Mucosa of descending colon (tissue), 3 donors: ENCODE measurements at regions not wholly inside any gene's neighbourhood (a gene's known extent, or its start where the extent isn't known, plus 50 kb on each side); places are given as distances from the start of the nearest gene placed in this dataset.

Source experiments
- ATAC-seq: fragments of 200-7000 bp; cut with Tn5 transposase; one replicate; pipeline ENCODE4 v1.9.1; 2020; ENCODE audit warnings: mild to moderate bottlenecking, moderate library complexity
- DNase-seq, 3 donors: peaks; one replicate each; pipeline ENCODE4 v3.0.0-alpha.2; 2020
- H3K36me3 ChIP-seq: fragments of 200-600 bp; one replicate; pipeline ENCODE4 v1.8.0; 2021; ENCODE audit warnings: low read depth, mild to moderate bottlenecking
- H3K4me1 ChIP-seq: fragments of 200-600 bp; one replicate; pipeline ENCODE4 v1.8.0; 2021; ENCODE audit warnings: low read depth, mild to moderate bottlenecking
- H3K4me3 ChIP-seq: fragments of 200-600 bp; one replicate; pipeline ENCODE4 v1.8.0; 2021; ENCODE audit warnings: mild to moderate bottlenecking
- H3K9me3 ChIP-seq: fragments of 200-600 bp; one replicate; pipeline ENCODE4 v1.8.0; 2021; ENCODE audit warnings: mild to moderate bottlenecking
- intact Hi-C, 2 donors: fragments of 100-400 bp; cut with DNase I in 1 of 2; cut with micrococcal nuclease in 1 of 2; formaldehyde crosslinking; loops; one replicate each; pipeline versions ENCODE4 v1.11.0 to v1.11.1; 2022; cut with DNase I, micrococcal nuclease
- TF ChIP-seq, protein P1 (sequence below): fragments of 200-600 bp; IDR thresholded peaks from one replicate; pipeline ENCODE4 v1.8.0; 2022; ENCODE audit warnings: antibody characterized with exemption, mild to moderate bottlenecking
- donor health status: DM: no; HTN: no; CAD: no; lungs with moderate emphysema.
- donor health status: DM: no; HTN: no; CAD: no.
- donor health status: DM: no; HTN: yes; CAD: no.

DNA sequence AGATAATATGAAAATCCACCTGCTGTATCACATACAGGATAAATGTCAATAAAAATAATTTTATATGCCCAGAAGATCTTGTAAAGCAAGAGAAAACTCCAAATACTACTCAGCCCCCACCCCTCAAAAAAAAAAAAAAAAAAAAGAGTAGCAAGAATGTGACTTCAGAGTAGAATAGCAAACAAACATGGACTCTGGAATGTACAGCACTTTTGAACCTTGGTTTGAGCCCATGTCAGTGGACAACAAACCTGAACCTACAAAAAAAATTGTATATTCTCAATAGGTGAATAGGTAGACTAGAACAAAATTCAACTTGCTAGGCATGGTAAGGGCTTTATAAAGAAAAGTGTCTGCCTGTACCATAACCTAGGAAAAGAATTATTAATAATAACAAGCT lies 428.0 kb downstream of the SLITRK6 start:
- intact Hi-C loops: no loop called here
- Histone ChIP-seq H3K4me3 (no peak overlapping the region), H3K9me3 (no peaks in the 10 kb centered on the region), H3K4me1 (no peaks in the 10 kb centered on the region), H3K36me3 (no peaks in the 10 kb centered on the region)
- TF ChIP-seq, protein P1, sequence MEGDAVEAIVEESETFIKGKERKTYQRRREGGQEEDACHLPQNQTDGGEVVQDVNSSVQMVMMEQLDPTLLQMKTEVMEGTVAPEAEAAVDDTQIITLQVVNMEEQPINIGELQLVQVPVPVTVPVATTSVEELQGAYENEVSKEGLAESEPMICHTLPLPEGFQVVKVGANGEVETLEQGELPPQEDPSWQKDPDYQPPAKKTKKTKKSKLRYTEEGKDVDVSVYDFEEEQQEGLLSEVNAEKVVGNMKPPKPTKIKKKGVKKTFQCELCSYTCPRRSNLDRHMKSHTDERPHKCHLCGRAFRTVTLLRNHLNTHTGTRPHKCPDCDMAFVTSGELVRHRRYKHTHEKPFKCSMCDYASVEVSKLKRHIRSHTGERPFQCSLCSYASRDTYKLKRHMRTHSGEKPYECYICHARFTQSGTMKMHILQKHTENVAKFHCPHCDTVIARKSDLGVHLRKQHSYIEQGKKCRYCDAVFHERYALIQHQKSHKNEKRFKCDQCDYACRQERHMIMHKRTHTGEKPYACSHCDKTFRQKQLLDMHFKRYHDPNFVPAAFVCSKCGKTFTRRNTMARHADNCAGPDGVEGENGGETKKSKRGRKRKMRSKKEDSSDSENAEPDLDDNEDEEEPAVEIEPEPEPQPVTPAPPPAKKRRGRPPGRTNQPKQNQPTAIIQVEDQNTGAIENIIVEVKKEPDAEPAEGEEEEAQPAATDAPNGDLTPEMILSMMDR: no peak
- DNase-seq: no peak
- no peak for ATAC-seq

DNA sequence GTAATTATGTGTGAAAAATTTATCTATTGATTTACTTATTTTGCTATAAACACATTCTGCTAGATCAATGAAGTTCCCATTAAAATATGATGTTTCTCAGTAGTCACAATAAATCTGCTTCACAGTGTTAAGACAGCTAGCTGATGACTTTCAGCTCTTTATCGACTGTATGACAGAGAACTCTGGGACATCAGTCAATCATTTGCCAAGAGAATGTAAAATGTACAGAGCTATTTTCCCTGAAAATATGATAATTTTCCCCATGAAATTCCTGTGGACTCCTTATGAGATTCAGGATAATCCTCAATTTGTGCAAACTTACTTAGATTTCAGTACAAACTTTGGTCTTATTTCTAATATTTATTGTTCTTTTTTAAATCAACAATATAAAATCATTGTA lies 430.5 kb downstream of the SLITRK6 start:
- Histone ChIP-seq H3K9me3 (no peaks in the 10 kb centered on the region), H3K36me3 (no peaks in the 10 kb centered on the region), H3K4me3 (no peak overlapping the region), H3K4me1 (no peaks in the 10 kb centered on the region)
- DNase-seq: no peak
- TF ChIP-seq, protein P1: no peak
- intact Hi-C loops: no loop called here
- ATAC-seq: no peak

DNA sequence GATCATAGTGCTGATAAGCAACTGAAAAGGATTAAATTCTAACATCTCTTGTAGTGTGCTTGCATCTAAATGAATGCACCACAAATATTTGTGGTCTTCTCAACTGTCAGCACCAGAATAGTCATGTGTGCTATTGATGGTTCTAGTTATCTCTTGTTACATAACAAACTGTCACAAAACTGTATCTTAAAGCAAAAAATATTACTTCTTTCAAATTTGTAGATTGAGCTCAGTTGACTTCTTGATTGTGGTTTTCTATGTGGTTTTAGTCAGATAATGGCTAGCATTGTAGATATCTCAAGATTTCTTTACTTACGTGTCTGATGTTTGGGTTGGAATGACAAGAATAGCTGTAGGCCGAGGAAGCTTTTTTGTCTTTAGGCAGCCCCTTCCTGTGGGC lies 431.3 kb downstream of the SLITRK6 start:
- no peaks in the 10 kb centered on the region for H3K9me3 ChIP-seq
- DNase-seq: no peak
- TF ChIP-seq, protein P1: no peak
- intact Hi-C loops: no loop called here
- H3K36me3 ChIP-seq: no peaks in the 10 kb centered on the region
- no peak overlapping the region for H3K4me3 ChIP-seq
- H3K4me1 ChIP-seq: no peaks in the 10 kb centered on the region
- no peak for ATAC-seq

DNA sequence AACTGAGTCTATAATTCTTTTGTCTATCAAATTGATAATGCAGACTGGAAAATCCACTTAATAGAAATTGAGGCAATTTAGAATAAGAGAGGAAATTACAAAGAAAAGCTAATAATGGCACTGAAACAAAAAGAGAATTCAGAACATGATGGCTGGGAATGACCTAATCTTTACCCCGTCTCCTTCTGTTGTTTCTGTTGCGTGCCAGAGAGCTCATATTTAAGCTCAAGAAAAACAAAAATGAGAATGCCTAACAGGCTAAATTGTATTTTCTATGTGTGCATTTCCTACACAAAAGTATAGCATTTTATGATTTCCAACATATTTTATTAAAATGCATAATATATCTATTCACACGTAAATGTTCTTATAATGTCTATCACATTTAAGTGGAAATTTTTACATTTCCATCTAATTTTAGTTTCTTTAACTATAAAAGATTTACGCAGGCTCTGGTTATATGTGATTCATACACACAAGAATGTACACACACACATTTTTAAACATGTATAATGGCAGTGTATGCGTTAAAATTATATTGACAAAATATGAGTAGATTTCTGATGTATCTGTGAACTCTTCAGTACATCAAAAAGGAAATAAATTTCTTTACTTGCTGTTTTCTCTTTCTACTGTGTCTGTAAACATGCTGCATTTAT lies 432.3 kb downstream of the SLITRK6 start:
- Histone ChIP-seq H3K4me3 (no peak overlapping the region), H3K36me3 (no peaks in the 10 kb centered on the region), H3K4me1 (no peaks in the 10 kb centered on the region), H3K9me3 (no peaks in the 10 kb centered on the region)
- intact Hi-C loops: no loop called here
- TF ChIP-seq, protein P1: no peak
- no peak for DNase-seq
- no peak for ATAC-seq

DNA sequence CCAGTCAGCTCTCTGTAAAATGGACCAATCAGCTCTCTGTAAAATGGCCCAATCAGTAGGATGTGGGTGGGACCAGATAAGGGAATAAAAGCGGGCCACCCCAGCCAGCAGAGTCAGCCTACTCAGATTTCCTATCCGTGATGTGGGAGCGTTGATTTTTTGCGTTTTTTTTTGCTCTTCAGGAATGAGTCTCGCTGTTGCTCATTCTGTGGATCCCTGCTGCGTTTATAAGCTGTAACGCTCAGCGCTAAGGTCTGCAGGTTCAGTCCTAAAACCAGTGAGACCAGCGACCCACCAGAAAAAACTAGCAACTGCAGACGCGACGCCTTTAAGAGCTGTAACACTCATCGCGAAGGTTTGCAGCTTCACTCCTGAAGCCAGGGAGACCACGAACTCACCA lies 435.7 kb downstream of the SLITRK6 start:
- no peaks in the 10 kb centered on the region for H3K9me3 ChIP-seq
- ATAC-seq (no peak), DNase-seq (no peak)
- no peak overlapping the region for H3K4me3 ChIP-seq
- intact Hi-C loops: no loop called here
- H3K4me1 ChIP-seq: no peaks in the 10 kb centered on the region
- no peaks in the 10 kb centered on the region for H3K36me3 ChIP-seq
- TF ChIP-seq, protein P1: no peak

DNA sequence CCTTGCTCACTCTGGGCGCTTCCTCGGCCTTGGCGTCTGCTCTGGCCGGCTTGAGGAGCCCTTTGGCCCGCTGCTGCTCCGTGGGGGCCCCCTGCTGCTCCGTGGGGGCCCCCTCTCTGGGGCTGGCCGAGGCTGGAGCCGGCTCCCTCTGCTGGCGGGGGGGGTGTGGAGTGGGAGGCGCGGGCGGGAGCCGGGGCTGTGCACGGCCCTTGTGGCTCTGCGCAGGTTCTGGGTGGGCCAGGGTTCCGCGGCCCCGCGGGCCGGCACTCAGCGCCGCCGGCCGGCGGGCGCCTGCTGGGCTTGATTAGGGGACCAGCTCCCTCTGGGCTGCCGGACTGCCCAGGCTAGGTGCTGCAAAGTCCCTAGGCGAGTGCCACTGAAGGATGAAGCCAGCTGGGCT lies 436.2 kb downstream of the SLITRK6 start:
- no peaks in the 10 kb centered on the region for H3K36me3 ChIP-seq
- ATAC-seq (no peak), DNase-seq (no peak)
- no peaks in the 10 kb centered on the region for H3K4me1 ChIP-seq
- H3K9me3 ChIP-seq: no peaks in the 10 kb centered on the region
- TF ChIP-seq, protein P1: no peak
- no peak overlapping the region for H3K4me3 ChIP-seq
- intact Hi-C loops: no loop called here
